C4-2B (cell line): ENCODE measurements at regions not wholly inside any gene's neighbourhood (a gene's known extent, or its start where the extent isn't known, plus 50 kb on each side); places are given as distances from the start of the nearest gene placed in this dataset.

Experiments
- ZFX ChIP-seq: fragments of 450-650 bp; IDR thresholded peaks from 2 replicates; pipeline ENCODE4 v1.6.1; 2017
- TF ChIP-seq, protein P1 (sequence below): fragments of 450-650 bp; conservative IDR thresholded peaks from 2 replicates; pipeline ENCODE4 v1.5.1; 2017; ENCODE audit warnings: mild to moderate bottlenecking

DNA sequence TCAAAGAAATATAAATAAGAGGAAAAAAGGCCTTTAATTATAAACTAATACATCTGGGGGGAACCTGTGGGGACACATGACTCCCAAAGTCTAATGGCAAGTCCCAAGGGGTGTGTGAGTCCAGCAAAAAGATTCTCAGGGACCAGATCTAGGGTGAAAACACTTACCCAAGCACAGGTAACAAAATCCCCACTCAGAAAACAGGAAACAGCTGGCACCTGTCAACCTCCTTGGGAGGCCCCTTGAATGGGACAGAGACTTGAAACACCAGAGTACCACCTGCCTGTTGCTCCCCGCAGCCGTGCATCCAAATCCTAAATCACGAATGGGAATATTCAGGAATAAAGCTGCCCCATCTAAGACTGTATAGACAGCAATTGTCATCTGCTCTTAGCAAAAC, 461.2 kb upstream of the CDH5 start:
- TF ChIP-seq, protein P1, sequence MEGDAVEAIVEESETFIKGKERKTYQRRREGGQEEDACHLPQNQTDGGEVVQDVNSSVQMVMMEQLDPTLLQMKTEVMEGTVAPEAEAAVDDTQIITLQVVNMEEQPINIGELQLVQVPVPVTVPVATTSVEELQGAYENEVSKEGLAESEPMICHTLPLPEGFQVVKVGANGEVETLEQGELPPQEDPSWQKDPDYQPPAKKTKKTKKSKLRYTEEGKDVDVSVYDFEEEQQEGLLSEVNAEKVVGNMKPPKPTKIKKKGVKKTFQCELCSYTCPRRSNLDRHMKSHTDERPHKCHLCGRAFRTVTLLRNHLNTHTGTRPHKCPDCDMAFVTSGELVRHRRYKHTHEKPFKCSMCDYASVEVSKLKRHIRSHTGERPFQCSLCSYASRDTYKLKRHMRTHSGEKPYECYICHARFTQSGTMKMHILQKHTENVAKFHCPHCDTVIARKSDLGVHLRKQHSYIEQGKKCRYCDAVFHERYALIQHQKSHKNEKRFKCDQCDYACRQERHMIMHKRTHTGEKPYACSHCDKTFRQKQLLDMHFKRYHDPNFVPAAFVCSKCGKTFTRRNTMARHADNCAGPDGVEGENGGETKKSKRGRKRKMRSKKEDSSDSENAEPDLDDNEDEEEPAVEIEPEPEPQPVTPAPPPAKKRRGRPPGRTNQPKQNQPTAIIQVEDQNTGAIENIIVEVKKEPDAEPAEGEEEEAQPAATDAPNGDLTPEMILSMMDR, result no peak
- no peak for TF ChIP-seq ZFX
